Mammary epithelial cell (primary cell): ENCODE measurements at regions not wholly inside any gene's neighbourhood (a gene's known extent, or its start where the extent isn't known, plus 50 kb on each side); places are given as distances from the start of the nearest gene placed in this dataset.

ENCODE experiments used
- EZH2 ChIP-seq: IDR thresholded peaks from 2 replicates; pipeline ENCODE4 v1.6.1; 2012; ENCODE audit warnings: low read length, inconsistent platforms, borderline replicate concordance
- TF ChIP-seq, protein P1 (sequence below), 2 donors: IDR thresholded peaks in 1 of 2; conservative IDR thresholded peaks in 1 of 2; 2 replicates each; pipeline ENCODE4 v1.5.1; 2011 to 2012; ENCODE audit warnings: inconsistent platforms in 2 of 2, low read length in 2 of 2, mild to moderate bottlenecking in 2 of 2, control low read depth in 1 of 2, low read depth in 1 of 2; ENCODE audit not compliant: insufficient read depth in 1 of 2; ENCODE audit errors: extremely low read depth in 1 of 2

GRCh38 chr2:78455586-78455985, 569.9 kb upstream of the REG3G start:
- TF ChIP-seq, protein P1, sequence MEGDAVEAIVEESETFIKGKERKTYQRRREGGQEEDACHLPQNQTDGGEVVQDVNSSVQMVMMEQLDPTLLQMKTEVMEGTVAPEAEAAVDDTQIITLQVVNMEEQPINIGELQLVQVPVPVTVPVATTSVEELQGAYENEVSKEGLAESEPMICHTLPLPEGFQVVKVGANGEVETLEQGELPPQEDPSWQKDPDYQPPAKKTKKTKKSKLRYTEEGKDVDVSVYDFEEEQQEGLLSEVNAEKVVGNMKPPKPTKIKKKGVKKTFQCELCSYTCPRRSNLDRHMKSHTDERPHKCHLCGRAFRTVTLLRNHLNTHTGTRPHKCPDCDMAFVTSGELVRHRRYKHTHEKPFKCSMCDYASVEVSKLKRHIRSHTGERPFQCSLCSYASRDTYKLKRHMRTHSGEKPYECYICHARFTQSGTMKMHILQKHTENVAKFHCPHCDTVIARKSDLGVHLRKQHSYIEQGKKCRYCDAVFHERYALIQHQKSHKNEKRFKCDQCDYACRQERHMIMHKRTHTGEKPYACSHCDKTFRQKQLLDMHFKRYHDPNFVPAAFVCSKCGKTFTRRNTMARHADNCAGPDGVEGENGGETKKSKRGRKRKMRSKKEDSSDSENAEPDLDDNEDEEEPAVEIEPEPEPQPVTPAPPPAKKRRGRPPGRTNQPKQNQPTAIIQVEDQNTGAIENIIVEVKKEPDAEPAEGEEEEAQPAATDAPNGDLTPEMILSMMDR (conservative IDR thresholded peaks at IDR 0.05 in 1 of 2, IDR thresholded peaks at IDR 0.05 in 1 of 2; ENCODE audit: extremely low read depth in 1 of 2, insufficient read depth in 1 of 2, low read depth in 1 of 2, low read length in 2 of 2), result no peak
- TF ChIP-seq EZH2, result no peak
